Neuronal stem cell (in vitro differentiated cells): ENCODE measurements at regions not wholly inside any gene's neighbourhood (a gene's known extent, or its start where the extent isn't known, plus 50 kb on each side); places are given as distances from the start of the nearest gene placed in this dataset.

Experiments
- DNase-seq: peaks from one replicate; pipeline ENCODE4 v3.0.0-alpha.2; 2013; ENCODE audit warnings: low spot score
- H2AFZ ChIP-seq: one replicate; pipeline ENCODE4 v1.6.1; 2013; ENCODE audit warnings: mild to moderate bottlenecking, low read length, inconsistent platforms
- H2AK5ac ChIP-seq: 2 replicates; pipeline ENCODE4 v1.6.1; 2013; ENCODE audit warnings: low read depth, mild to moderate bottlenecking, inconsistent platforms, low read length, moderate library complexity, mixed read lengths
- H2BK120ac ChIP-seq: 2 replicates; pipeline ENCODE4 v1.6.1; 2013; ENCODE audit warnings: low read depth, mild to moderate bottlenecking, inconsistent platforms, low read length, moderate library complexity, mixed read lengths
- H2BK12ac ChIP-seq: one replicate; pipeline ENCODE4 v1.6.1; 2013; ENCODE audit warnings: low read length, inconsistent platforms
- H2BK15ac ChIP-seq: 2 replicates; pipeline ENCODE4 v1.6.1; 2013; ENCODE audit warnings: mild to moderate bottlenecking, low read length, inconsistent platforms, mixed read lengths
- H2BK5ac ChIP-seq: one replicate; pipeline ENCODE4 v1.6.1; 2013; ENCODE audit warnings: inconsistent platforms, mild to moderate bottlenecking, low read length, moderate library complexity
- H3K14ac ChIP-seq: one replicate; pipeline ENCODE4 v1.6.1; 2013; ENCODE audit warnings: low read length, inconsistent platforms
- H3K18ac ChIP-seq: 2 replicates; pipeline ENCODE4 v1.6.1; 2013; ENCODE audit warnings: low read length, inconsistent platforms
- H3K23ac ChIP-seq: 2 replicates; pipeline ENCODE4 v1.6.1; 2013; ENCODE audit warnings: low read depth, mild to moderate bottlenecking, mixed read lengths, low read length, inconsistent platforms; ENCODE audit not compliant: poor library complexity
- H3K27ac ChIP-seq: replicated peaks from 3 replicates; pipeline ENCODE4 v1.5.1; 2013; ENCODE audit warnings: low read length, inconsistent platforms
- H3K27me3 ChIP-seq, 3 experiments: 2 replicates each; pipeline ENCODE4 v1.6.1; 2013; ENCODE audit warnings: low read length in 3 of 3, mild to moderate bottlenecking in 2 of 3, inconsistent platforms in 1 of 3, low read depth in 1 of 3, mixed read lengths in 1 of 3, moderate library complexity in 1 of 3; ENCODE audit not compliant: control insufficient read depth in 3 of 3, insufficient read depth in 3 of 3
- H3K36me3 ChIP-seq, 2 donors: replicated peaks in 1 of 2; 2 replicates each; pipeline ENCODE4 v1.6.1; 2013; ENCODE audit warnings: low read length in 2 of 2; ENCODE audit not compliant: control insufficient read depth in 2 of 2, insufficient read depth in 2 of 2
- H3K4ac ChIP-seq: 2 replicates; pipeline ENCODE4 v1.6.1; 2013; ENCODE audit warnings: inconsistent platforms, mild to moderate bottlenecking, low read length, moderate library complexity
- H3K4me1 ChIP-seq, 2 donors: 1 replicate in 1 of 2; 2 replicates in 1 of 2; pipeline ENCODE4 v1.6.1; 2013; ENCODE audit warnings: low read length in 2 of 2, low read depth in 1 of 2; ENCODE audit not compliant: control insufficient read depth in 2 of 2, insufficient read depth in 1 of 2
- H3K4me2 ChIP-seq: one replicate; pipeline ENCODE4 v1.6.1; 2013; ENCODE audit warnings: mild to moderate bottlenecking, low read length, inconsistent platforms; ENCODE audit not compliant: insufficient read depth, poor library complexity, severe bottlenecking
- H3K4me3 ChIP-seq, 2 donors: 2 replicates each; pipeline ENCODE4 v1.5.1; 2013; ENCODE audit warnings: low read length in 2 of 2, mild to moderate bottlenecking in 2 of 2, inconsistent platforms in 1 of 2, moderate library complexity in 1 of 2
- H3K79me1 ChIP-seq: one replicate; pipeline ENCODE4 v1.6.1; 2013; ENCODE audit warnings: low read depth, mild to moderate bottlenecking, inconsistent platforms, low read length, moderate library complexity
- H3K9ac ChIP-seq: one replicate; pipeline ENCODE4 v1.6.1; 2013; ENCODE audit warnings: mild to moderate bottlenecking, low read depth, low read length, inconsistent platforms; ENCODE audit not compliant: poor library complexity
- H3K9me3 ChIP-seq, 2 donors: replicated peaks in 1 of 2; 2 replicates each; pipeline versions ENCODE3 to v1.6.1; 2013; ENCODE audit warnings: low read length in 2 of 2, mild to moderate bottlenecking in 2 of 2, inconsistent platforms in 1 of 2, low read depth in 1 of 2, mixed read lengths in 1 of 2, moderate library complexity in 1 of 2; ENCODE audit not compliant: control insufficient read depth in 2 of 2, insufficient read depth in 1 of 2
- H4K8ac ChIP-seq: one replicate; pipeline ENCODE4 v1.6.1; 2013; ENCODE audit warnings: low read depth, mild to moderate bottlenecking, inconsistent platforms, low read length, moderate library complexity
- H4K91ac ChIP-seq: one replicate; pipeline ENCODE4 v1.6.1; 2013; ENCODE audit warnings: low read length, low read depth, mild to moderate bottlenecking, inconsistent platforms; ENCODE audit not compliant: poor library complexity
- WGBS, 2 donors: extraction: QIAGEN DNeasy Blood & Tissue Kit; methylation state at CpG; one replicate each; pipeline ENCODE4 v1.1.7; 2013; ENCODE audit warnings: missing lambda C conversion rate in 2 of 2, mixed read lengths in 1 of 2; ENCODE audit not compliant: insufficient read length in 2 of 2, insufficient replicate concordance in 1 of 2; ENCODE audit errors: extremely low coverage in 2 of 2; 5-methylcytosine and 5-hydroxymethylcytosine counted together

GRCh38 chr6:91961236-91961635 is 1374.4 kb upstream of the MAP3K7 start:
- H2BK120ac ChIP-seq: no peak overlapping the region
- H2BK12ac ChIP-seq: no peak overlapping the region
- no peak for DNase-seq
- no peaks in the 10 kb centered on the region for H3K79me1 ChIP-seq
- H3K9ac ChIP-seq: no peak overlapping the region
- no peak overlapping the region for H2BK15ac ChIP-seq
- no peak overlapping the region for H3K4ac ChIP-seq
- no peak overlapping the region for H3K27ac ChIP-seq
- no peak overlapping the region for H3K4me2 ChIP-seq
- no peak overlapping the region for H4K8ac ChIP-seq
- H2AK5ac ChIP-seq: no peak overlapping the region
- no peak overlapping the region for H3K18ac ChIP-seq
- H3K23ac ChIP-seq: no peak overlapping the region
- H3K4me3 ChIP-seq: no peak overlapping the region
- no CpG with 5 or more reads among the region's 3 CpGs for WGBS, 2 donors
- no peak overlapping the region for H3K14ac ChIP-seq
- H2BK5ac ChIP-seq: no peak overlapping the region
- no peak overlapping the region for H4K91ac ChIP-seq
- no peaks in the 10 kb centered on the region for H3K36me3 ChIP-seq
- peaks cover 4 to 6% of the 10 kb centered on the region in 2 donors for H3K9me3 ChIP-seq
- no peaks in the 10 kb centered on the region for H3K27me3 ChIP-seq
- no peaks in the 10 kb centered on the region for H3K4me1 ChIP-seq
- H2AFZ ChIP-seq: no peak overlapping the region

GRCh38 chr6:91941838-91942237 is 1355.0 kb upstream of the MAP3K7 start:
- H2BK12ac ChIP-seq: no peak overlapping the region
- DNase-seq: no peak
- no peak overlapping the region for H4K8ac ChIP-seq
- no peak overlapping the region for H3K4me2 ChIP-seq
- no peak overlapping the region for H3K18ac ChIP-seq
- no peak overlapping the region for H4K91ac ChIP-seq
- H3K9ac ChIP-seq: no peak overlapping the region
- no peak overlapping the region for H3K14ac ChIP-seq
- no peaks in the 10 kb centered on the region for H3K9me3 ChIP-seq
- no peaks in the 10 kb centered on the region for H3K36me3 ChIP-seq
- H2AK5ac ChIP-seq: no peak overlapping the region
- no peak overlapping the region for H2AFZ ChIP-seq
- no peaks in the 10 kb centered on the region for H3K4me1 ChIP-seq
- WGBS, 2 donors: no CpG with 5 or more reads among the region's 2 CpGs
- no peak overlapping the region for H2BK120ac ChIP-seq
- H3K23ac ChIP-seq: no peak overlapping the region
- H3K27me3 ChIP-seq: no peaks in the 10 kb centered on the region
- H2BK5ac ChIP-seq: no peak overlapping the region
- H2BK15ac ChIP-seq: no peak overlapping the region
- H3K79me1 ChIP-seq: no peaks in the 10 kb centered on the region
- H3K27ac ChIP-seq: no peak overlapping the region
- no peak overlapping the region for H3K4me3 ChIP-seq
- H3K4ac ChIP-seq: no peak overlapping the region

- H3K18ac ChIP-seq: no peak overlapping the region
- no peak overlapping the region for H3K27ac ChIP-seq
- no peak overlapping the region for H3K9ac ChIP-seq
- H3K4me2 ChIP-seq: no peak overlapping the region
- H3K4me1 ChIP-seq: no peaks in the 10 kb centered on the region
- H3K27me3 ChIP-seq: no peaks in the 10 kb centered on the region
- no peak overlapping the region for H3K4ac ChIP-seq
- no peak for DNase-seq
- no peaks in the 10 kb centered on the region for H3K79me1 ChIP-seq
- H2AK5ac ChIP-seq: no peak overlapping the region
- no peak overlapping the region for H4K8ac ChIP-seq
- H2BK12ac ChIP-seq: no peak overlapping the region
- no peak overlapping the region for H4K91ac ChIP-seq
- H3K9me3 ChIP-seq: no peaks in the 10 kb centered on the region
- H2BK5ac ChIP-seq: no peak overlapping the region
- H3K4me3 ChIP-seq: no peak overlapping the region
- WGBS, 2 donors: no CpG with 5 or more reads among the region's 1 CpG
- H3K23ac ChIP-seq: no peak overlapping the region
- no peak overlapping the region for H2BK15ac ChIP-seq
- no peak overlapping the region for H2AFZ ChIP-seq
- no peak overlapping the region for H3K14ac ChIP-seq
- no peaks in the 10 kb centered on the region for H3K36me3 ChIP-seq
- no peak overlapping the region for H2BK120ac ChIP-seq
Measured at GRCh38 chr6:91940801-91941200, 1353.9 kb upstream of the MAP3K7 start.

- H3K27me3 ChIP-seq: no peaks in the 10 kb centered on the region
- H3K9me3 ChIP-seq: no peaks in the 10 kb centered on the region
- H3K36me3 ChIP-seq: no peaks in the 10 kb centered on the region
- no peak overlapping the region for H3K9ac ChIP-seq
- no peak overlapping the region for H2BK5ac ChIP-seq
- H2BK120ac ChIP-seq: no peak overlapping the region
- H3K23ac ChIP-seq: no peak overlapping the region
- H3K18ac ChIP-seq: no peak overlapping the region
- H3K4me1 ChIP-seq: no peaks in the 10 kb centered on the region
- WGBS, 2 donors: no CpG with 5 or more reads among the region's 15 CpGs
- no peak overlapping the region for H3K4ac ChIP-seq
- H2AFZ ChIP-seq: no peak overlapping the region
- H3K4me2 ChIP-seq: no peak overlapping the region
- DNase-seq: no peak
- no peak overlapping the region for H2AK5ac ChIP-seq
- H3K4me3 ChIP-seq: no peak overlapping the region
- H3K27ac ChIP-seq: no peak overlapping the region
- no peak overlapping the region for H4K91ac ChIP-seq
- H3K14ac ChIP-seq: no peak overlapping the region
- H3K79me1 ChIP-seq: no peaks in the 10 kb centered on the region
- H4K8ac ChIP-seq: no peak overlapping the region
- H2BK15ac ChIP-seq: no peak overlapping the region
- no peak overlapping the region for H2BK12ac ChIP-seq
Measured at GRCh38 chr6:91926827-91927226, 1340.0 kb upstream of the MAP3K7 start.
